ENCODE measurements at regions not wholly inside any gene's neighbourhood (a gene's known extent, or its start where the extent isn't known, plus 50 kb on each side); places are given as distances from the start of the nearest gene placed in this dataset.

DNA sequence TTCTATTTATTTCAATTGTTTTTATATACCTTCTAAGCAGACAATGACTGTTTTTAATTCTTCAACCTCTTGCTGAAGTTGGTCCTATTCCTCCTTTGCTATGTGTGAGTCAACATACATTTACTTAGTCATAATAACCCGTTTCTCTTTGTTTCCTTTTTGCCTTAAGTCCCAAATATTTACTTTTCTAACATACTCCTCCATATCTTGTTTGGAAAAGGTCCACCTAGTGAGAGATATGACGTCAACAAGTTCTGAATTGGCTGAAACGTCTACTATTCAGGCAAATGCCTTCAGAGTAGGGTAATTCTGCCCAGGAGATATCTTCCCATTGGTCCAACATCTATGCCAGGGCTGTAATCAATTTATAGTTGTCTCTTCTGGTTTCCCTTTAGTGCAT is 179.3 kb upstream of the GEMIN8 start:
- Histone ChIP-seq H3K9me3 (replicated peaks in 1 of 2; ENCODE audit: control insufficient read depth in 2 of 2, insufficient read depth in 1 of 2, low read depth in 1 of 2, low read length in 2 of 2) (no peaks in the 10 kb centered on the region), H2BK15ac (ENCODE audit: low read length) (no peak overlapping the region), H3K14ac (ENCODE audit: low read length) (no peak overlapping the region), H3K4me3 (ENCODE audit: low read length in 2 of 2) (no peak overlapping the region), H2AK5ac (ENCODE audit: low read depth, low read length) (no peak overlapping the region), H3K4me2 (ENCODE audit: insufficient read depth, low read length, poor library complexity, severe bottlenecking) (no peak overlapping the region), H4K8ac (ENCODE audit: low read depth, low read length) (no peak overlapping the region), H4K91ac (ENCODE audit: low read depth, low read length, poor library complexity) (no peak overlapping the region), H3K23ac (ENCODE audit: low read depth, low read length, poor library complexity) (no peak overlapping the region), H2BK12ac (ENCODE audit: low read length) (no peak overlapping the region), H2BK120ac (ENCODE audit: low read depth, low read length) (no peak overlapping the region), H3K4me1 (ENCODE audit: control insufficient read depth in 2 of 2, insufficient read depth in 1 of 2, low read depth in 1 of 2, low read length in 2 of 2) (no peaks in the 10 kb centered on the region), H3K36me3 (replicated peaks in 1 of 2; ENCODE audit: control insufficient read depth in 2 of 2, insufficient read depth in 2 of 2, low read length in 2 of 2) (no peaks in the 10 kb centered on the region), H3K4ac (ENCODE audit: low read length) (no peak overlapping the region), H2AFZ (ENCODE audit: low read length) (no peak overlapping the region), H3K79me1 (ENCODE audit: low read depth, low read length) (no peaks in the 10 kb centered on the region), H3K27me3 (ENCODE audit: control insufficient read depth in 3 of 3, insufficient read depth in 3 of 3, low read depth in 1 of 3, low read length in 3 of 3) (no peaks in the 10 kb centered on the region), H3K27ac (replicated peaks; ENCODE audit: low read length) (no peak overlapping the region), H3K18ac (ENCODE audit: low read length) (no peak overlapping the region), H3K9ac (ENCODE audit: low read depth, low read length, poor library complexity) (no peak overlapping the region), H2BK5ac (ENCODE audit: low read length) (no peak overlapping the region)
- WGBS, 2 donors (ENCODE audit: extremely low coverage in 2 of 2, insufficient read length in 2 of 2, insufficient replicate concordance in 1 of 2), result no CpG with 5 or more reads among the region's 3 CpGs
- no peak for DNase-seq (ENCODE audit: low spot score)

DNA sequence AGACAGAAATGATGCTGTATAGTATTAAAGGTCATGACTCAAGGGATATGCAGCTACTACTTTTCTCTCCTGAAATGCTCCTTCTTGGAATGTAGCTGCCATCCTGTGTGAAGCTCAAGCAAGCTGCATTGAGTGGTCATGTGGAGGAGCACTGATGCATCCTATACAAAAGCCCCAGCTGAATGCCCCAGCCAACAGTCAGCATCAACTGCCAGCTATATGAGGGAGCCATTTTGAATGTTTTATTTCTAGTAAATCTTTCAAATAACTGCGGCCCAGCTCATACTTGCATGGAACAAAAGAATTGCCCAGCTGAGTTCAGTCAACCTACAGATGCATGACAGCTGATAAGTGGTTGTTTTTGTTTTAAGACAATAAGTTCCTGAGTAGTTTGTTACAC is 165.0 kb upstream of the GEMIN8 start:
- Histone ChIP-seq H3K27me3 (ENCODE audit: control insufficient read depth in 3 of 3, insufficient read depth in 3 of 3, low read depth in 1 of 3, low read length in 3 of 3) (no peaks in the 10 kb centered on the region), H3K4me2 (ENCODE audit: insufficient read depth, low read length, poor library complexity, severe bottlenecking) (no peak overlapping the region), H3K79me1 (ENCODE audit: low read depth, low read length) (no peaks in the 10 kb centered on the region), H3K9ac (ENCODE audit: low read depth, low read length, poor library complexity) (no peak overlapping the region), H2AK5ac (ENCODE audit: low read depth, low read length) (no peak overlapping the region), H3K18ac (ENCODE audit: low read length) (no peak overlapping the region), H3K23ac (ENCODE audit: low read depth, low read length, poor library complexity) (no peak overlapping the region), H2BK5ac (ENCODE audit: low read length) (no peak overlapping the region), H3K27ac (replicated peaks; ENCODE audit: low read length) (no peak overlapping the region), H3K9me3 (replicated peaks in 1 of 2; ENCODE audit: control insufficient read depth in 2 of 2, insufficient read depth in 1 of 2, low read depth in 1 of 2, low read length in 2 of 2) (no peaks in the 10 kb centered on the region), H2AFZ (ENCODE audit: low read length) (no peak overlapping the region), H2BK15ac (ENCODE audit: low read length) (no peak overlapping the region), H2BK12ac (ENCODE audit: low read length) (no peak overlapping the region), H3K14ac (ENCODE audit: low read length) (no peak overlapping the region), H3K36me3 (replicated peaks in 1 of 2; ENCODE audit: control insufficient read depth in 2 of 2, insufficient read depth in 2 of 2, low read length in 2 of 2) (no peaks in the 10 kb centered on the region), H3K4me1 (ENCODE audit: control insufficient read depth in 2 of 2, insufficient read depth in 1 of 2, low read depth in 1 of 2, low read length in 2 of 2) (no peaks in the 10 kb centered on the region), H3K4me3 (ENCODE audit: low read length in 2 of 2) (no peak overlapping the region), H3K4ac (ENCODE audit: low read length) (no peak overlapping the region), H4K91ac (ENCODE audit: low read depth, low read length, poor library complexity) (no peak overlapping the region), H2BK120ac (ENCODE audit: low read depth, low read length) (no peak overlapping the region), H4K8ac (ENCODE audit: low read depth, low read length) (no peak overlapping the region)
- WGBS, 2 donors (ENCODE audit: extremely low coverage in 2 of 2, insufficient read length in 2 of 2, insufficient replicate concordance in 1 of 2), result no CpG with 5 or more reads among the region's 1 CpG
- DNase-seq (ENCODE audit: low spot score), result no peak

DNA sequence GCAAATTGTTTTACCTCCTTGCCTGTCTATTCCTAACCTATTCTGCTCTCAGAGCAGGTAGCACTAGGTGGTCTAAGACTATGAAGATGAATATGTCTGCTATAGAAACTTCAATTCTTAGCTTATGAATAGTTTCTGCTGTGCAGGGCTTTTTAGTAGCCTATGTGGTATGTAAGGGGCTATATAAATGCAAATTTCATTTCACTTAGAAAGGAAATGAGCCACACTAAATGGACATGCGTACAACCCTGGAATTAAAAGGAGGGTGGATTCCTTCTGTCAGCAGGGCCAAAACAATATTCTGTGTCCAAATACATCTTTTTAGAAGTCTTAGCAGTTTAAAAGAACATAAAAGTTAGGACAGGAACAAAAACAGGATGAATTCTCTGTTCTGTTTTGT is 163.9 kb upstream of the GEMIN8 start:
- no peak for DNase-seq (ENCODE audit: low spot score)
- Histone ChIP-seq H2AFZ (ENCODE audit: low read length) (no peak overlapping the region), H2BK15ac (ENCODE audit: low read length) (no peak overlapping the region), H3K27ac (replicated peaks; ENCODE audit: low read length) (no peak overlapping the region), H3K4me2 (ENCODE audit: insufficient read depth, low read length, poor library complexity, severe bottlenecking) (no peak overlapping the region), H2BK120ac (ENCODE audit: low read depth, low read length) (no peak overlapping the region), H3K79me1 (ENCODE audit: low read depth, low read length) (no peaks in the 10 kb centered on the region), H2AK5ac (ENCODE audit: low read depth, low read length) (no peak overlapping the region), H3K23ac (ENCODE audit: low read depth, low read length, poor library complexity) (no peak overlapping the region), H4K91ac (ENCODE audit: low read depth, low read length, poor library complexity) (no peak overlapping the region), H2BK12ac (ENCODE audit: low read length) (no peak overlapping the region), H3K9me3 (replicated peaks in 1 of 2; ENCODE audit: control insufficient read depth in 2 of 2, insufficient read depth in 1 of 2, low read depth in 1 of 2, low read length in 2 of 2) (no peaks in the 10 kb centered on the region), H3K27me3 (ENCODE audit: control insufficient read depth in 3 of 3, insufficient read depth in 3 of 3, low read depth in 1 of 3, low read length in 3 of 3) (no peaks in the 10 kb centered on the region), H3K4ac (ENCODE audit: low read length) (no peak overlapping the region), H3K4me1 (ENCODE audit: control insufficient read depth in 2 of 2, insufficient read depth in 1 of 2, low read depth in 1 of 2, low read length in 2 of 2) (no peaks in the 10 kb centered on the region), H2BK5ac (ENCODE audit: low read length) (no peak overlapping the region), H3K14ac (ENCODE audit: low read length) (no peak overlapping the region), H3K18ac (ENCODE audit: low read length) (no peak overlapping the region), H3K36me3 (replicated peaks in 1 of 2; ENCODE audit: control insufficient read depth in 2 of 2, insufficient read depth in 2 of 2, low read length in 2 of 2) (no peaks in the 10 kb centered on the region), H3K4me3 (ENCODE audit: low read length in 2 of 2) (no peak overlapping the region), H4K8ac (ENCODE audit: low read depth, low read length) (no peak overlapping the region), H3K9ac (ENCODE audit: low read depth, low read length, poor library complexity) (no peak overlapping the region)
- no CpG with 5 or more reads among the region's 1 CpG for WGBS, 2 donors (ENCODE audit: extremely low coverage in 2 of 2, insufficient read length in 2 of 2, insufficient replicate concordance in 1 of 2)

DNA sequence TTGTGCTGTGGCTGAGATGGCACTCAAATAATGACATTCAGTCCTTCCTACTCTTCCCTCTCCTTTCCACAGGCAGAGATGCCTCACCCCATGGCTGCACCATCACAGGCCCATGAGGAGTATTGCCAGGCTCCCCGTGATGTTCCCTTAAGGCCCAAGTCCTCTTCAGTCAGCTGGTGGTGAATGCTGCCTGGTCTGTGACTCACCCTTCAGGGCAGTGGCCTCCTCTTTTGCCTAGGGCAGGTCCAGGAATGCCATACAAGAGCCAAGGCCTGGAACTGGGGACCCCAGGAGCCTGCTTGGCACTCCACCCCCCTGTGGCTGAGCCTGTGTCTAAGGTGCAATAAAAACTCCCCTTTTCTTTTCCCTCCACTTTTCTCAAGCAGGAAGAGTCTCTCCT is 144.2 kb upstream of the GEMIN8 start:
- no CpG with 5 or more reads among the region's 1 CpG for WGBS, 2 donors (ENCODE audit: extremely low coverage in 2 of 2, insufficient read length in 2 of 2, insufficient replicate concordance in 1 of 2)
- H3K36me3 ChIP-seq (replicated peaks in 1 of 2; ENCODE audit: control insufficient read depth in 2 of 2, insufficient read depth in 2 of 2, low read length in 2 of 2), result no peaks in the 10 kb centered on the region
- H3K27me3 ChIP-seq (ENCODE audit: control insufficient read depth in 3 of 3, insufficient read depth in 3 of 3, low read depth in 1 of 3, low read length in 3 of 3), result no peaks in the 10 kb centered on the region

More for the DNA sequence above, 144.2 kb upstream of the GEMIN8 start:
- Histone ChIP-seq H2BK5ac (ENCODE audit: low read length) (no peak overlapping the region), H3K9me3 (replicated peaks in 1 of 2; ENCODE audit: control insufficient read depth in 2 of 2, insufficient read depth in 1 of 2, low read depth in 1 of 2, low read length in 2 of 2) (no peaks in the 10 kb centered on the region), H2AK5ac (ENCODE audit: low read depth, low read length) (no peak overlapping the region), H2BK12ac (ENCODE audit: low read length) (no peak overlapping the region), H3K23ac (ENCODE audit: low read depth, low read length, poor library complexity) (no peak overlapping the region), H2AFZ (ENCODE audit: low read length) (no peak overlapping the region), H3K14ac (ENCODE audit: low read length) (no peak overlapping the region), H2BK120ac (ENCODE audit: low read depth, low read length) (no peak overlapping the region), H3K79me1 (ENCODE audit: low read depth, low read length) (no peaks in the 10 kb centered on the region), H3K18ac (ENCODE audit: low read length) (no peak overlapping the region), H3K4me2 (ENCODE audit: insufficient read depth, low read length, poor library complexity, severe bottlenecking) (no peak overlapping the region), H3K9ac (ENCODE audit: low read depth, low read length, poor library complexity) (no peak overlapping the region), H3K4ac (ENCODE audit: low read length) (no peak overlapping the region), H4K91ac (ENCODE audit: low read depth, low read length, poor library complexity) (no peak overlapping the region), H4K8ac (ENCODE audit: low read depth, low read length) (no peak overlapping the region), H2BK15ac (ENCODE audit: low read length) (no peak overlapping the region), H3K4me1 (ENCODE audit: control insufficient read depth in 2 of 2, insufficient read depth in 1 of 2, low read depth in 1 of 2, low read length in 2 of 2) (peaks cover 0 to 2% of the 10 kb centered on the region in 2 donors), H3K4me3 (ENCODE audit: low read length in 2 of 2) (no peak overlapping the region), H3K27ac (replicated peaks; ENCODE audit: low read length) (no peak overlapping the region)
- DNase-seq (ENCODE audit: low spot score), result no peak
